Cardiac fibroblast (primary cell): ENCODE measurements at regions not wholly inside any gene's neighbourhood (a gene's known extent, or its start where the extent isn't known, plus 50 kb on each side); places are given as distances from the start of the nearest gene placed in this dataset.

Source experiments
- DNase-seq, 2 donors: peaks; one replicate each; pipeline versions ENCODE4 v3.0.0 to v3.0.0-alpha.2; 2010; ENCODE audit warnings: low read depth in 2 of 2
- H3K4me3 ChIP-seq, 2 donors: replicated peaks in 1 of 2; 1 replicate in 1 of 2; 2 replicates in 1 of 2; pipeline ENCODE4 v1.5.1; 2011; ENCODE audit warnings: low read depth in 2 of 2, low read length in 2 of 2, mild to moderate bottlenecking in 2 of 2, moderate library complexity in 1 of 2
- CTCF ChIP-seq: IDR thresholded peaks from one replicate; pipeline ENCODE4 v1.5.1; 2011; ENCODE audit warnings: low read depth, mild to moderate bottlenecking, low read length, inconsistent platforms

GRCh38 chr9:129420721-129421120, 200.2 kb downstream of the C9orf50 start:
- no peak for DNase-seq
- TF ChIP-seq CTCF = no peak
- no peak overlapping the region for H3K4me3 ChIP-seq

GRCh38 chr9:129419382-129419899, 201.5 kb downstream of the C9orf50 start:
- no peak for TF ChIP-seq CTCF
- H3K4me3 ChIP-seq = no peak overlapping the region
- no peak for DNase-seq

GRCh38 chr9:129418451-129418850, 202.4 kb downstream of the C9orf50 start:
- TF ChIP-seq CTCF = no peak
- no peak overlapping the region for H3K4me3 ChIP-seq
- no peak for DNase-seq

- no peak overlapping the region for H3K4me3 ChIP-seq
- DNase-seq = no peak
- TF ChIP-seq CTCF = no peak
Observed at GRCh38 chr9:129416821-129417539, 203.9 kb downstream of the C9orf50 start.

- no peak for TF ChIP-seq CTCF
Observed at GRCh38 chr9:129415942-129416651, 204.8 kb downstream of the C9orf50 start.

GRCh38 chr9:129414993-129415941, 205.6 kb downstream of the C9orf50 start:
- DNase-seq = no peak
- H3K4me3 ChIP-seq = no peak overlapping the region
- TF ChIP-seq CTCF = no peak

More at GRCh38 chr9:129415942-129416651, 204.8 kb downstream of the C9orf50 start:
- no peak overlapping the region for H3K4me3 ChIP-seq
- no peak for DNase-seq
